Smooth muscle cell (in vitro differentiated cells): ENCODE measurements at regions not wholly inside any gene's neighbourhood (a gene's known extent, or its start where the extent isn't known, plus 50 kb on each side); places are given as distances from the start of the nearest gene placed in this dataset.

Experiments
- DNase-seq: peaks from one replicate; lab custom pipeline; 2025; ENCODE audit not compliant: unreplicated experiment; lab: John Stamatoyannopoulos, UW
- H2AFZ ChIP-seq: fragments of 200-600 bp; sonication (generic); 2 replicates; pipeline ENCODE4 v1.6.0; 2016; ENCODE audit warnings: antibody characterized with exemption, low read depth, mild to moderate bottlenecking
- H3F3A ChIP-seq: fragments of 200-600 bp; sonication (generic); 2 replicates; pipeline ENCODE4 v1.6.0; 2017; ENCODE audit warnings: antibody characterized with exemption, low read depth
- H3K27ac ChIP-seq: fragments of 200-600 bp; sonication (generic); 2 replicates; pipeline ENCODE4 v1.5.1; 2016; ENCODE audit warnings: low read depth, mild to moderate bottlenecking
- H3K27me3 ChIP-seq: fragments of 200-600 bp; sonication (generic); 2 replicates; pipeline ENCODE4 v1.6.1; 2016; ENCODE audit warnings: low read depth, mild to moderate bottlenecking
- H3K36me3 ChIP-seq: fragments of 200-600 bp; sonication (generic); 2 replicates; pipeline ENCODE4 v1.5.1; 2016; ENCODE audit warnings: low read depth
- H3K4me1 ChIP-seq: fragments of 200-600 bp; sonication (generic); 2 replicates; pipeline ENCODE4 v1.5.1; 2016; ENCODE audit warnings: low read depth
- H3K4me2 ChIP-seq: fragments of 200-600 bp; sonication (generic); 2 replicates; pipeline ENCODE4 v1.6.0; 2016; ENCODE audit warnings: mild to moderate bottlenecking
- H3K4me3 ChIP-seq: fragments of 200-600 bp; sonication (generic); 2 replicates; pipeline ENCODE4 v1.5.1; 2016; ENCODE audit warnings: mild to moderate bottlenecking
- H3K79me2 ChIP-seq: fragments of 200-600 bp; sonication (generic); 2 replicates; pipeline ENCODE4 v1.6.0; 2016; ENCODE audit warnings: low read depth, mild to moderate bottlenecking
- H3K9ac ChIP-seq: fragments of 200-600 bp; sonication (generic); 2 replicates; pipeline ENCODE4 v1.6.0; 2016; ENCODE audit warnings: low read depth
- H3K9me3 ChIP-seq: fragments of 200-600 bp; sonication (generic); replicated peaks from 2 replicates; pipeline ENCODE4 v1.5.1; 2016; ENCODE audit warnings: low read depth
- H4K20me1 ChIP-seq: fragments of 200-600 bp; sonication (generic); 2 replicates; pipeline ENCODE4 v1.6.0; 2016; ENCODE audit warnings: low read depth
- WGBS: methylation state at CpG from one replicate; pipeline ENCODE4 v1.1.7; 2016; ENCODE audit warnings: low lambda C conversion rate; 5-methylcytosine and 5-hydroxymethylcytosine counted together
- TF ChIP-seq, protein P1 (sequence below): fragments of 200-600 bp; sonication (generic); IDR thresholded peaks from 2 replicates; pipeline ENCODE4 v1.5.1; 2017; ENCODE audit warnings: borderline replicate concordance, mild to moderate bottlenecking, antibody characterized with exemption; ENCODE audit not compliant: insufficient read depth, poor library complexity, severe bottlenecking

- H3K27me3 ChIP-seq, result no peaks in the 10 kb centered on the region
- no peaks in the 10 kb centered on the region for H3K79me2 ChIP-seq
- no peak overlapping the region for H2AFZ ChIP-seq
- WGBS, result 76% methylated on average over 2 of the region's 2 CpGs
- TF ChIP-seq, protein P1, sequence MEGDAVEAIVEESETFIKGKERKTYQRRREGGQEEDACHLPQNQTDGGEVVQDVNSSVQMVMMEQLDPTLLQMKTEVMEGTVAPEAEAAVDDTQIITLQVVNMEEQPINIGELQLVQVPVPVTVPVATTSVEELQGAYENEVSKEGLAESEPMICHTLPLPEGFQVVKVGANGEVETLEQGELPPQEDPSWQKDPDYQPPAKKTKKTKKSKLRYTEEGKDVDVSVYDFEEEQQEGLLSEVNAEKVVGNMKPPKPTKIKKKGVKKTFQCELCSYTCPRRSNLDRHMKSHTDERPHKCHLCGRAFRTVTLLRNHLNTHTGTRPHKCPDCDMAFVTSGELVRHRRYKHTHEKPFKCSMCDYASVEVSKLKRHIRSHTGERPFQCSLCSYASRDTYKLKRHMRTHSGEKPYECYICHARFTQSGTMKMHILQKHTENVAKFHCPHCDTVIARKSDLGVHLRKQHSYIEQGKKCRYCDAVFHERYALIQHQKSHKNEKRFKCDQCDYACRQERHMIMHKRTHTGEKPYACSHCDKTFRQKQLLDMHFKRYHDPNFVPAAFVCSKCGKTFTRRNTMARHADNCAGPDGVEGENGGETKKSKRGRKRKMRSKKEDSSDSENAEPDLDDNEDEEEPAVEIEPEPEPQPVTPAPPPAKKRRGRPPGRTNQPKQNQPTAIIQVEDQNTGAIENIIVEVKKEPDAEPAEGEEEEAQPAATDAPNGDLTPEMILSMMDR, result no peak
- DNase-seq, result no peak
- peaks cover 5% of the 10 kb centered on the region for H3K9me3 ChIP-seq
- no peak overlapping the region for H3K27ac ChIP-seq
- no peak overlapping the region for H3K4me2 ChIP-seq
- H3K9ac ChIP-seq, result no peak overlapping the region
- no peaks in the 10 kb centered on the region for H3K4me1 ChIP-seq
- no peaks in the 10 kb centered on the region for H3K36me3 ChIP-seq
- H3K4me3 ChIP-seq, result no peak overlapping the region
- H3F3A ChIP-seq, result no peaks in the 10 kb centered on the region
- H4K20me1 ChIP-seq, result no peaks in the 10 kb centered on the region
Measured at GRCh38 chr7:110322796-110323195, 768.1 kb upstream of the LRRN3 start.

GRCh38 chr7:110326966-110327365 lies 764.0 kb upstream of the LRRN3 start:
- Histone ChIP-seq H4K20me1 (no peaks in the 10 kb centered on the region), H3K79me2 (no peaks in the 10 kb centered on the region), H3K36me3 (no peaks in the 10 kb centered on the region), H3K27ac (no peak overlapping the region), H3F3A (no peaks in the 10 kb centered on the region), H3K4me2 (no peak overlapping the region), H3K9me3 (no peaks in the 10 kb centered on the region), H3K27me3 (no peaks in the 10 kb centered on the region), H3K4me1 (no peaks in the 10 kb centered on the region), H2AFZ (no peak overlapping the region), H3K9ac (no peak overlapping the region), H3K4me3 (no peak overlapping the region)
- WGBS, result 94% methylated on average over 4 of the region's 4 CpGs
- DNase-seq, result no peak
- TF ChIP-seq, protein P1, result no peak

GRCh38 chr7:110336423-110336822 lies 754.5 kb upstream of the LRRN3 start:
- TF ChIP-seq, protein P1, result no peak
- no peak for DNase-seq

DNA sequence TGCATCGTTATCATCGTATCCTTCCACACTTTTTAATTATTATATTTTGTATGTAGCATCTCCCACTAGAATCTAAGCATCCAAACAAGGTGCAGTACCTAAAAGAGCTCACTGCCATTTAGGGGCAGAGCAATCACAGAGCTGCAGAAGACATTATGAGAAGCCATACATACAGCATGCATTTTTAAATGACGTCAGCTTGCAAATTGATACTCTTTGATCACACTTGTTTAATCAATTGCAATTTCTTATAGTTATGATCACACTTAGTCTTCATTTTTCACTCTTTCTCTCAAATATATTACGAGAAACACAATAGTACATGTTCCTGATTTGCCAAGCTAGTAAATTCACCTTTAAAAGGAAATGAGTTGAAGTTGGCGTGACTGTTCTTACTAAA lies 753.3 kb upstream of the LRRN3 start:
- Histone ChIP-seq H3K4me1 (no peaks in the 10 kb centered on the region), H3K4me3 (no peak overlapping the region), H4K20me1 (no peaks in the 10 kb centered on the region), H3K36me3 (no peaks in the 10 kb centered on the region), H2AFZ (no peak overlapping the region), H3K27me3 (no peaks in the 10 kb centered on the region), H3F3A (no peaks in the 10 kb centered on the region), H3K27ac (no peak overlapping the region), H3K79me2 (no peaks in the 10 kb centered on the region), H3K9me3 (no peaks in the 10 kb centered on the region), H3K4me2 (no peak overlapping the region), H3K9ac (no peak overlapping the region)
- TF ChIP-seq, protein P1, result no peak
- DNase-seq, result no peak
- WGBS, result 92% methylated on average over 5 of the region's 5 CpGs

More at GRCh38 chr7:110336423-110336822, 754.5 kb upstream of the LRRN3 start:
- Histone ChIP-seq H3K9ac (no peak overlapping the region), H3K4me3 (no peak overlapping the region), H3K36me3 (no peaks in the 10 kb centered on the region), H3K27ac (no peak overlapping the region), H3K9me3 (no peaks in the 10 kb centered on the region), H4K20me1 (no peaks in the 10 kb centered on the region), H3K4me2 (no peak overlapping the region), H3K79me2 (no peaks in the 10 kb centered on the region), H3F3A (no peaks in the 10 kb centered on the region), H3K27me3 (no peaks in the 10 kb centered on the region), H3K4me1 (no peaks in the 10 kb centered on the region), H2AFZ (no peak overlapping the region)
- WGBS, result 91% methylated on average over 1 of the region's 1 CpG
